HTR-8/SVneo (cell line): ENCODE measurements at regions not wholly inside any gene's neighbourhood (a gene's known extent, or its start where the extent isn't known, plus 50 kb on each side); places are given as distances from the start of the nearest gene placed in this dataset.

ENCODE experiments used
- DNase-seq: peaks from one replicate; pipeline ENCODE4 v3.0.0; 2011; ENCODE audit warnings: low spot score, mixed read lengths; ENCODE audit not compliant: insufficient read length
- FAIRE-seq: peaks from 2 replicates; lab custom pipeline; 2011; peaks lifted over from hg19 to GRCh38; lab: Jason Lieb, UNC

DNA sequence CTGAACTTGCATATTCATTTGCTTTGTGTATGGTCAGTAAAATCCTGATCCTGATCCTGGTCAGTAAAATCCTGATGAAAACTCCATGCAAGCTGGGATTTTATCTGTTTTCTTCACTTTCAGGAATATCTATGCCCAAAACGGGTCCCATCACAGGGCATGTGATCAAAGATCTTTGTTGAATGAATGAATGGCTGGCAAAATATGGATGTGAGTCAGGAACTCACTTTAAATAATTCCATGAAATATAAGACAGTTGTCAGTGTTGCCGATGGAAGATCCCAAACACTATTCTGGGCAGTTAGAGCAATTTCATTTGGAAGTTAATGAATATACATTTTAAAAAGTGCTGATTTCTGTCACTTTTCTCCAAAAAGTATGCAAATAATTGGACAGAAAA is 598.4 kb downstream of the GBA3 start:
- DNase-seq (no peak), FAIRE-seq (no peak)

DNA sequence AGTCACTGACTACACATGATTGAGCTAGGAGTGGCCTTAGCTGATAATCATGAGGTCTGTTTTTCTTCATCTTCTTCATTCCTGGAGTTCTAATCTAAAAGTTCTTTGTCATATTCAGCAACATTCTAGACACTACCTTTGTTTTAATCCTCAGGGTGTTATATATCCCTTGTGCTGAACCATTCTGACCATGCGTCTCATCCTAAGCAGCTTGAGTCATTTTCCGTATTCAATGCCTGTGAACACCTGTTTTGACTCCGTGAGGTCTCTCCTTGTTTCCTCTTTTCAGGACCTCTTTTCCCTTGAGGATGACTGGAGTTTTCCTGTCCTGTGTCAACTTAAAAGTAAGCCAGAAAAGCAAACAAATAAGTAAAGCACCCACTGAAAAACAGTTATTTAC is 597.9 kb downstream of the GBA3 start:
- no peak for DNase-seq
- FAIRE-seq: no peak

DNA sequence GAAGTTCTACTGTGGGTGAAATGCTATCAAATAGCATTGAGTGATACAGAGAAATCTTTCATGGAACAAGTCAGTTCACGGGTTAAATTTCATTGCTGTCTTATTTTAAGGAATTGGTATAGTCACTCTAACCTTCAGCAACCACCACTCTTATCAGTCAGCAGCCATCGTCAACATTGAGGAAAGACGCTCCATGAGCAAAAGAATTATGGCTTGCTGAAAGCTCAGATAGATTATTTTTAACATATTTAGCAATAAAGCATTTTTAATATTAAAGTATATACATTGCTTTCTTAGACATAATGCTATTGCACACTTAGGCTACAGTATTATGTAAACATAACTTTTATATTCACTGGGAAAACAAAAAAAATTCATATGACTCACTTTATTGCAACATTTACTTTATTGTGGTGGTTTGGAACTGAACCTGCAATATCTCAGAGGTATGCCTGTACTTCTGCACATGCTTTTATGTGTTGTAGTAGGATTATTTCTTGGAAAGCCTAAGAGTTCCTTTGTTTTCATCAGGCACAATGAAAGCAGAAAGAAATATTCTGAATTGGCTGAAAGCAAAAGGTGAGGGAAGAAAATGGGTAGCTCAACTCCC is 586.7 kb downstream of the GBA3 start:
- no peak for DNase-seq
- FAIRE-seq: no peak

DNA sequence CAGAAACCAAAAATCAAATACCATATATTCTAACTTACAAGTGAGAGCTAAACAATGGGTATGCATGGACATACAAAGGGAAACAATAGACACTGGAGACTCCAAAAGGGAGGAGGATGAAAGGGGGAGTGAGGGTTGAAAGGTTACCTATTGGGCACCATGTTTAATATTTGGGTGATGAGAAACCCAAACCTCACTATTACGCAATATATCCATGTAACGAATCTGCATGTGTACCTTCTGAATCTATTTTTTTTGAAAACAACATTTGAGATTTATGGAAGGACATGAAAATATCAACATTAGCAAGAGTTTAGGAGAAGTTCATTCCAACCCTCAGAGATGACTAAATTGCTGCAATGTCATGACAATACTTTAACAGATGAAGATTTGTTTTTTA is 586.1 kb downstream of the GBA3 start:
- DNase-seq (no peak), FAIRE-seq (no peak)

DNA sequence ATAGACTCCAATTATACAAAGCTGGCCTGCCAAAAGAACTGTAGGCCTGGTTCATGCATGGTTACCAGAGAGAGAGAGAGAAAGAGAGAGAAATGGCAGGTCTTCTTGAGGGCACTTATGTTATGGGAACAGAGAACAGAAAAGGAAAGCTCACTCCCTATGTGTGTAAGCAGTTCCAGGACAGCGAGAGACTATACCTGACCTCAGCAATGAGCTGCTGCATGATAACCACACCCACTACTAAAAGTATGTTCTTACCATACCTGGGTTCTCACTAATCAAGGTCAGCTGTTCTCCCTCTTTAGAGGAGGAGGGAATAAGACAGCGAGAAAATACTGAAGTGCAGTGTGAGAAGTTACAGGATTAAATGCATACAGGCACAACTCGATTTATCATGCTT is 583.3 kb downstream of the GBA3 start:
- FAIRE-seq (no peak), DNase-seq (no peak)

DNA sequence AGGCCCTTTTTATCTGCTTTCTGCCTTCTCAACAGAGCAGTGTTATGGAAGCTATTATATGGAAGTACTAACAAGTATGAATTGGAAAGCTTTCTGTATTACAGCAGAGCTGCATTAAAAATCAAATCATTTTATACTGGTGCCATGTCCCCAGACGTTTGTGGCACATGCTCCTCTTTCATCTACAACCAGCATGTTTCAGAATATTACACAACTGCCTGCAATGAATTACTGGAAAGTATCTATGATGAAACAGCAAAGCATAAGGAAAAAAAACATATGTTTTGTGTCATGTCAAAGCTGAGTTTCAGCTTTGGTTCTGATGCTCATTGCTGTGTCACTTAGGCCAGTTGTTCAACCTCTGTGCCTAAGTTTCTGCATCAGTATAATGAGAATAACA is 576.8 kb downstream of the GBA3 start:
- DNase-seq: no peak
- no peak for FAIRE-seq

DNA sequence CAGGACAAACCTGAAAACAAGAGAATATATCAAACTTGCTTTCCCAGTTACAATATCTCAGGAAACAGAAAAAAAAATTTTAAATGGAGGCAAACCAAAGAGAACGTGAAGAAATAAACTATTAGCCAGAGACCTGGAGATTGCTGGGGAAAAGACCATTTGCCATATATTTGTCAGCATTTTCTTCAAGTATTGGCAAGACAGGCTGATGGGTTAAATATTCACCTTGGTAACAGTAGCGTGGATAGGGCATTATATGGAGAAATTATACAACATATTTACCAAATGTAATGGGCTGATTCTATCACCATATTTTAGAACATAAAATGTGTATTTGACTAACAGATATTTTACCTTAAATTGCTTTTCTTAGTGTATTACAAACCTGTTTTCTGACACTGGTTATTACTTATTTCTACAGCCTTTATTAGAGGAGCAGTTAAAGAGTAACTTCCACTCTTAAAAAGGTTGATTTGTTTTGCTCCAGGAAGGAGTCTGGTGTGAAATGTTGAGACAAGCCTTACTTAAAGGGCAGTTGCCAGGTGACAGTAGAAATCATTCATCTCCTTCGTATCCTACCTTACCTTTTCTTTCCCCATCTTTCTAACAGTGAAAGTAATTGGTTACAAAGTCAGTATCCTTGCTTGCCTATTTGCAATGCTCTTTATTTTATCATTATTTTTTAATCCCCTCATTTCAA is 575.5 kb downstream of the GBA3 start:
- no peak for DNase-seq
- FAIRE-seq: no peak

DNA sequence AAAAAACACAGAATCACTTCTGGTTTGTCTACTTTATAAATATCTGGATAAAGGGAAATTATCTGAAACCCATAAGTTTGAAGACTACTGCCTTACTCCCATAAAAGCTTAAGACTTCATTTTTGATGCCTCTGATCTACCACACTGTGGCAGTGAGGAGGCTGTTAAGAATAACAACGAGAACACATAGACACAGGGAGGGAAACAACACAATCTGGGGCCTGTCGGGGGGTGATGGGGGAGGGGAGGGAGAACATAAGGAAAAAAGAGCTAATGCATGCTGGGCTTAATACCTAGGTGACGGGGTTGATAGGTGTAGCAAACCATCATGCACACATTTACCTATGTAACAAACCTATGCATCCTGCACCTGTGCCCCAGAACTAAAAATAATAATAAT is 573.7 kb downstream of the GBA3 start:
- FAIRE-seq (no peak), DNase-seq (no peak)

DNA sequence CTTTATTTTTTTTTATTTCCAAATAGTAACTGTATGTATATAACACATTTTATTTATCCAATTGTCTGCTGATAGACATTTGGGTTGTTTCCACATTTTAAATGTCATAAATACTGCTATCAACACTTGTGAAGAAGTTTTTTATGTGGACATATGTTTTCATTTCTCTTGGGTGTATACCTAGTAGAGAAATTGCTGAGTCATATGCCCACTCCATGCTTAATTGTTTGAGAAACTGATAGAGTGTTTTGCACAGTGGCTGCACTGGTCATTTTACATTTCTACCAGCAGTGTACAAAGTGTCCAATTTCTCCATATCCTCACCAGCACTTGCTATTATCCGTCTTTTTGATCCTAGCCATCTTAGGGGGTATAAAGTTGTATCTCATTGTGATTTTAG is 567.8 kb downstream of the GBA3 start:
- DNase-seq (no peak), FAIRE-seq (no peak)

DNA sequence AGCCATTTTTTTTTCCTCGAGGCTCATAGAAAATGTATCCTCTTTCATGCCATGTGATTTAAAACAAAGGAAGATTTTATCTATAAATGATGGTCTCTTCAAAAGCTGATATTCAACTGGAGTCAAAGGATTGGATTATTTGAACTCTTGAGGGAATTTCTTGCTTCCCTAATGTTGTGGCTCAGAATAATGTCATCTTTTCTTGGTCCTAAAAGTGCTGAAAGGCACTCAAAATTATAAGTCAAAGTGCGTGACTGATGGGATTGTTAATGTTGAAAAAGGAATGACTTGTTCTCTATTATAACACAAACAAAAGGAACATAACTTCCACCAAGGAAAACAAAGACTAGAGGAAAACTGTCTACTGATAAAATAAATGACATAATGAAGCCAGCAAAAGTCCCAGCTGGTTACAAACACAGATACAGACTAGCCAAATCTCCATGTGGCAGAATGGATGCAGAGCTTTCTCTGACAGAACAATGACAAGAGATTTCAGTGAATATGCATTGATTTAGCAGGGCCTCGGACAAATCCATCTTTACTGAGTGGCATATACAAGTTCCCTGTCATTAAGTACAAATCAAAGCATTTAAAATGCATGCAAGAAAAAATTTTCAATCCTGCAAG is 552.6 kb downstream of the GBA3 start:
- no peak for DNase-seq
- no peak for FAIRE-seq

DNA sequence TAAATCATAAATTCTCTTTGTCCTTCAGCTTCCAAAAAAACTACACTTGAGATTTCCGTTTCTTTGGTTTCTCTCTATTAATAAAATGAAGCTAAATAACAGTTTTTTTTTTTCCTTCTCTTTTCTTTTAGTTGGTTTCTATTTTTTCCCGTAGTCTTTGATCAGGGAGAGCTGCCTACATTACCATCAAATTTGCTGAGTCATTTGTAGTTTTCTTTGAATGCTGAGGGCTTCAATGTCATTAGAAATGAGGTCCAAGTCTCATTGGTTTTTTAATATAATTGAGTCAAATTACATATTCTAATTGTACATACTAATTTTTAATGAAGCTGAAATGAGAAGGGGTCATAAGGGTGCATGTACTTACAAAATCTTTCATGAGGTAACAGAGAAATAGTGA is 550.2 kb downstream of the GBA3 start:
- no peak for FAIRE-seq

DNA sequence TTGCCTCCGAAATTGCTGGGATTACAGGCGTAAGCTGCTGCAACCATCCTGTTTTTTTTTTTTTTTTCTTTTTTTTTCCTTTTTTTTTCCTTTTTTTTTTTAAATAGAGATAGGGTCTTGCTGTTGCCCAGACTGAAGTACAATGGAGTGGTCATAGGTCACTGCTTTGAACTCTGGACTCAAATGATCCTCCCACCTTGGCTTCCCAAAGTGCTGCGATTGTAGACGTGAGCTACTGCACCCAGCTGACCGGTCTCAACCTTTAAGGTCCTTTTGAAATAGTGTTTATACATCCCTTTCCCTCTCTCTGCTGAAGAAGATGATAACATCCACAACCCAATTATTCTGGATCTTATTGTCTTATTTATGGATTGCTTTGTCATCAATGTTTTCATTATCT is 548.7 kb downstream of the GBA3 start:
- FAIRE-seq: no peak
- DNase-seq: no peak

More for the DNA sequence above, 550.2 kb downstream of the GBA3 start:
- DNase-seq: no peak

DNA sequence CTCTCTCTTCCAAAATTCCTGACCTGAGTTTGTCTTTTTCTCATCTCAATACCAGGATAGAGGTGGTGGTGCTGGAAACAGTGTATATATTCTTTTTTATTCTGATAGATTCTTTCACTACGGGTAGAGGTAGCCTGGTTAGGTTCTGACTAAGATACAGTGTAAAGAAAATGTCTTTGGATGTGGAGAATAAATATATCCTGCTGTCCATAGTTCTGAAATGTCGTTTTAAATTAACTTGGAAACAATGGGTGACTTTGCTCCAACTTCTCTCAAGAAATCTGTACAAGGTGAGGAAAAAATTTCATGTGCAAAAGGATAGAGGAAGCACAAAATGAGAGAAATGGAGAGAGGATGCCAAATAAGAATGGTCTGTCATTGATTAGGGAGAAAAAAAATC is 546.1 kb downstream of the GBA3 start:
- DNase-seq (no peak), FAIRE-seq (no peak)

DNA sequence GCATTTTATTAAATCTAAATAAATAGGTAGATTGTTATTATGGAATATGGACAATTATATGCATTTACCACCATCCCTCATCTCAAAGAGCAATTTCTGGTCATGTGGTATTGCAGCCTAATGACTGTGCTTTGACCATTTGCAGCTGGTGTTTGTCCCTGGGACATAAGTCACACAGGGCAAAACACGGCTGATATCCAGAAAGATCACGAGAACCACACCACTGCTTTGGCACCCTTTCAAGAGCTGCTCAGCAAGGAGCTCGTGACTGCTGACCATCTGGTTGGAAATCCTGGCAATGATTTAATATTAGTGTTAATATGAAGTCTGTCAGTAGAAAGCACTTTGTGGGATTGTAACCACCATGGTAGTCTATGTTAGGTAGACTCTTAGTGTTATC is 545.0 kb downstream of the GBA3 start:
- no peak for DNase-seq
- FAIRE-seq: no peak

DNA sequence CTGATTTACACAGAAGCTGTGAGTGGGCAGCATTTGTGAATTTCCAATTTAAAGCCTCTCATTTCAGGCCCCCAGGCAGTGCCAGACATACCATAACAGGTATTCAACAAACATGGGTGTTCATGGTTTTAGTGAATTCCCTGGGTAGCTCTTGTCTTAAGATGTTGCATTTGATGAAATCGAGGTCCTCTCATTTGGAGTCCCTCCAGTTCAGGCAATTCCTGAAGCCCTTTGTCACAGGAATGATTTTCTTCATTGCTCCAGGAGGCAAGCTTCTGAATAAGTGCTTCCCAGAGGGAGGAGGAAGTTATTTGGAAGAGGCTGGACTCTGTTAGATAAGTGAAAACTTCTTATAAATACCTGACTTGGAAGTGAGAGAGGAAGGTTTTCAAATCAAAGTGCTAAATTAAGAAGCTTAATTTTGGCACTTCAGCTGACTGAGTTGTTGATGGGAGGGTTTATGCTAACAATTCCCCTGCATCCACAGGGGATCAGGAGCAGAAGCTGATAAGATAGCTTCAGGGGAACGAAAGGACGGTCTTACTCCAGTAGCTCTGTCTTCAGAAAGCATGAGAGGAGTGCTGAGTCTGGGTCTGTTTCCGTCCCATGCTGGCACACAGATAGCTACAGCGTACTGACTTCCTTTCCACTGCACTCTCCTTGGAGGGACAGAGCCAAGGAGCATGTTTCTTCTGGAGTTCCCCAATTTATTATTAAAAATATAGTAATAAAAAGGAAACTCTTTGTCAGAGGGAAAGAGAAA is 543.1 kb downstream of the GBA3 start:
- DNase-seq: no peak
- no peak for FAIRE-seq

DNA sequence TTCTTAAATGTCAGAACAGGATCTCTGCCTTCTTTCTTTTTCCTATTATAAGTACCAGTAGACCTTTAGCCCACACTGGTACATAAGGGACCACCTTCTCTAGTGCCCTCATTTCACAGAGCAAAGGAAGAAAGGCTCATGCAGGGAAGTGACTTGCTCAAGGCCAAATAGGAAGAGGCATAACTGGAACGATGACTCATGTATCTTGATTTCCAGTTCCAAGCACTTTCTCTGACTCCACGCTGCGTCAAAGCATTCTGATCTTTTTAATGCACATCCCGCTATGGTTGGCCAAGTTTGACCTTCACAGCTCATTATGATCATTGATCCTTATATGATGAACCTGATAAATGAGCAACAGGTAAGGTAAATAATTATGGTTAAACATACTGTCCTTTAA is 542.0 kb downstream of the GBA3 start:
- no peak for FAIRE-seq
- no peak for DNase-seq

DNA sequence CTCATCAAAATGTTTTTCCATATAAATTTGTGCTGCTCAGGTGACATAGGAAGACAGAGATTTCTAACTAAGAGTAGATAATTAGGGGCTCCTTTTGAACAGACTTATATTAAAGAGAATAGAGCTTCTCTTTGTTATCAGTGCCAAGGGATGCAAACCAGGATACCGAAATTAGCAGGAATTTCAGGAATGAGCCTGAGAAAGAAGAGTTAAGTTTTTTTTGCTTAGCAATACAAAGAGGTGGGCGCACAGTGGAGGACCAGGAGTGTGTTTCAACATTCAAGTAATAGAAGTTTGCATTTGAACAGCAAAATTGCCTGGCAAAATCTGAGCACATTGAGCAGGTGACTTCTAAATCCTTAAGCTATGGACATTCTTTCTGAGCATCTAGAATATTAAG is 541.3 kb downstream of the GBA3 start:
- FAIRE-seq (no peak), DNase-seq (no peak)

DNA sequence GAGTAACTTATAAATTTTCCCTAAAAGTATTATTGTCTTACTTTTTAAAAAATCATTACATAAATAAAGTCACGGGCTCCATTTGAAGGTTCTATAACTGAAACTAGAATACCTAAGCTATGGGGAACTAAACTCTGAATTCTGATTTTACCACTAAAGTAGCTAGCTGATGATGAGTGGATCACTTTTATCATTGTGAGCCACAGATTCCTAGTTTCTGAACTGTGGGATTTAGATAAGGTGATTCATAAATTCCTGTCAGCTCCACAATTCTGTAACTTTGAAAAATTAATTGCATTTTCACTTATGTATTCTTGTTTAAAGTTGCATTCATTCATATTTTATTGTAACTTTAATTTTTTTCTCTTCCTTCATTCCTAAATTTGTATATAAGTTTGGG is 540.9 kb downstream of the GBA3 start:
- DNase-seq: no peak
- no peak for FAIRE-seq

DNA sequence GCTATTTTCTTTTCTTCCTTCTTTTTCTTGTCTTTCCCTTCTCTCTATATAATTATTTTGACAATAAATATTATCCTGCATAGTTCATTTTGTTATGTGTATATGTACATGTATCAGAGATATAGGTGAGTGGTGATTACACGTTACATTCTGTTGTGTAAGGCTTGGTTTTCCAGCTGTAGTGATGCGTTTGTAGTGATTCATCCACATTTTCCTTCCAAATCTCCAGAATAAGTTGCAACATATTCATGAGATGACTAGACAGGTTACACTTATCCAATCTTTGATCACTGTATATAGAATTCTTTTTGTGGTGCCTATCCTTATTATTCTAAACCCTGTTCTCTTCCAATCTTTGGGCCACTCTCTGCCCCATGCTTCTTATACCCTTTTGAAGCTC is 540.2 kb downstream of the GBA3 start:
- FAIRE-seq (no peak), DNase-seq (no peak)

DNA sequence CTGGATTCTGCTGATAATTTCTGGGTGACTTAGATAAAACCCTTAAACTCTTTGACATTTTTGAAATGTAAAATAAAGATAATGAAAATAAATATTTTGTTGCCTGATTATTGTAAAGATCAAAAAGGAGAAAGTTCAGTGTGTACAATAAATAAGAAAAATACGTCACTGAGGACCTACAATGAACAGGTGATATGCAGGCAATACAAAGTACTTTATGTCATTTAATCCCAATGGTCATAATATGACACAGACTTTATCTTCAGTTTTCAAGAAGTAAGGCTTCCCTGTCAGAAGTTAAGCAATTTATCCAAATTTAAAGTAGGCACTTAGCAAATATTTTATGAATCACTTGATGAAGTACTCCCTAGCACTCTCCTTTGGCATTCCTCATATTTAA is 532.8 kb downstream of the GBA3 start:
- DNase-seq (no peak), FAIRE-seq (no peak)
